Upper lobe of left lung (tissue), 6 donors: ENCODE measurements at regions not wholly inside any gene's neighbourhood (a gene's known extent, or its start where the extent isn't known, plus 50 kb on each side); places are given as distances from the start of the nearest gene placed in this dataset.

ENCODE experiments used
- ATAC-seq, 2 donors: fragments of 200-7000 bp; cut with Tn5 transposase; one replicate each; pipeline ENCODE4 v1.9.1; 2022; ENCODE audit warnings: mild to moderate bottlenecking in 2 of 2, moderate library complexity in 2 of 2; ENCODE audit not compliant: low FRiP score in 2 of 2
- DNase-seq, 2 donors: peaks; one replicate each; pipeline ENCODE4 v3.0.0-alpha.2; 2019 to 2020
- H3K27ac ChIP-seq, 4 donors: fragments of 200-600 bp; sonication (generic); one replicate each; pipeline ENCODE4 v1.5.1; 2016 to 2019
- H3K27me3 ChIP-seq, 4 donors: fragments of 200-600 bp; sonication (generic); one replicate each; pipeline ENCODE4 v1.5.1; 2017 to 2019
- H3K36me3 ChIP-seq, 4 donors: fragments of 200-600 bp; sonication (generic); one replicate each; pipeline ENCODE4 v1.5.1; 2016 to 2019
- H3K4me1 ChIP-seq, 4 donors: fragments of 200-600 bp; sonication (generic); one replicate each; pipeline ENCODE4 v1.5.1; 2018 to 2019
- H3K4me3 ChIP-seq, 4 donors: fragments of 200-600 bp; sonication (generic); one replicate each; pipeline ENCODE4 v1.5.1; 2017 to 2019; ENCODE audit warnings: mild to moderate bottlenecking in 2 of 4, moderate library complexity in 1 of 4
- H3K9me3 ChIP-seq, 4 donors: fragments of 200-600 bp; sonication (generic); one replicate each; pipeline ENCODE4 v1.5.1; 2018 to 2019
- EP300 ChIP-seq, 4 donors: sonication (generic); formaldehyde crosslinking; IDR thresholded peaks; one replicate each; pipeline ENCODE4 v1.5.1; 2017; ENCODE audit warnings: antibody characterized with exemption in 4 of 4, control low read depth in 2 of 4
- POLR2A ChIP-seq, 4 donors: fragments of 450-650 bp; IDR thresholded peaks; one replicate each; pipeline ENCODE4 v1.5.1; 2016 to 2017; ENCODE audit warnings: antibody characterized with exemption in 4 of 4, mild to moderate bottlenecking in 2 of 4
- POLR2AphosphoS5 ChIP-seq, 2 donors: sonication (generic); formaldehyde crosslinking; IDR thresholded peaks; one replicate each; pipeline ENCODE4 v1.5.1; 2017; ENCODE audit warnings: antibody characterized with exemption in 2 of 2
- WGBS, 2 donors: methylation state at CpG; one replicate each; pipeline ENCODE4 v1.1.5; 2017 to 2018; 5-methylcytosine and 5-hydroxymethylcytosine counted together
- TF ChIP-seq, protein P1 (sequence below), 6 experiments: fragments of 450-650 bp in 4 of 6; fragments of 200-600 bp in 2 of 6; sonication (generic) in 2 of 6; IDR thresholded peaks; one replicate each; pipeline ENCODE4 v1.5.1; 2016 to 2019; ENCODE audit warnings: antibody characterized with exemption in 6 of 6
- donor health status: DM: no; HTN: no; CAD: no; lungs with moderate emphysema.
- donor health status: DM: no; HTN: yes; CAD: no; lungs with severe emphysema.

DNA sequence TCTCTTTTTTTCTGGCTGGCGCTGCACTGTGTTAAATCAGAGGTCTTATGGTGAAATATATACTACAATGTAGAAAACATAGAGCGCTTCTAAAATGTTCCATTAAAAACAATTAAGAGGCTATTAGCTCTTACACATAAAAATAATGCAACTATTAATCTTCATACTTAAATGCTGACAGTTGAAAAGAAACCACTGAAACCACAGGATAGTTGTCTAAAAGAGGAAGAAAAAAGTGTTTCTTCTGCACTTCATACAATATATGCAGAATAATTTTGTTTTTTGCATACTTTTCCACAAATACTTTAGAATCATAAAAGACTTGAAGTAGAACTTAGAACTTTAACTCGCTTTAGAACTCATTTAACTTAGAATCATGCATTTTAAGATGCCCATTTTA, 170.5 kb downstream of the PYDC2 start:
- H3K9me3 ChIP-seq = no peaks in the 10 kb centered on the region
- no peak for DNase-seq
- WGBS, 2 donors = 81 to 83% methylated on average over 3 of the region's 3 CpGs
- H3K27me3 ChIP-seq = no peaks in the 10 kb centered on the region
- no peak overlapping the region for H3K27ac ChIP-seq
- peaks cover 0 to 6% (median 0%) of the 10 kb centered on the region in 4 donors for H3K4me1 ChIP-seq
- TF ChIP-seq EP300 (IDR thresholded peaks at IDR 0.05) = no peak
- no peak for TF ChIP-seq POLR2AphosphoS5 (IDR thresholded peaks at IDR 0.05)
- no peak for TF ChIP-seq POLR2A (IDR thresholded peaks at IDR 0.05)
- H3K36me3 ChIP-seq = no peaks in the 10 kb centered on the region
- H3K4me3 ChIP-seq = no peak overlapping the region
- ATAC-seq = no peak

DNA sequence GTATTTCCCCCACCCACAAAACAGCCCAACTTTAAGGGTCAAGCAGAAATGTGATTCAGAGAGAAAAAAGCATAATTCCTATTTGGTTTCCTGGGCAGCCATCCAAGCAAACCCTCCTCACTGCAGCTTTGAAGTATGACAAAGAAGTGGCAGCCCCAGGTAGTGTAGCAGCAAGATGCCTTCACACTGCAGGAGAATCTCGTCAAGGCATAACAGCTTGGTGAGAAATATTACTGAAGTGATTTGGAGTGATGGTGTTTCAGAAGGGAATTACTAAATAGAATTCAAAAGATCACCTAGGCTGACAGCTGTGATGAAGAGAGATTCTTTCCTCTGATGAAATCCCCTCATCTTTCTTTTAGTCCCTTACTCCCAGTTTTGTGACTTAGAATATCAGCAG, 173.9 kb downstream of the PYDC2 start:
- TF ChIP-seq POLR2AphosphoS5 (IDR thresholded peaks at IDR 0.05) (no peak), EP300 (IDR thresholded peaks at IDR 0.05) (no peak), POLR2A (IDR thresholded peaks at IDR 0.05) (no peak)
- TF ChIP-seq, protein P1, sequence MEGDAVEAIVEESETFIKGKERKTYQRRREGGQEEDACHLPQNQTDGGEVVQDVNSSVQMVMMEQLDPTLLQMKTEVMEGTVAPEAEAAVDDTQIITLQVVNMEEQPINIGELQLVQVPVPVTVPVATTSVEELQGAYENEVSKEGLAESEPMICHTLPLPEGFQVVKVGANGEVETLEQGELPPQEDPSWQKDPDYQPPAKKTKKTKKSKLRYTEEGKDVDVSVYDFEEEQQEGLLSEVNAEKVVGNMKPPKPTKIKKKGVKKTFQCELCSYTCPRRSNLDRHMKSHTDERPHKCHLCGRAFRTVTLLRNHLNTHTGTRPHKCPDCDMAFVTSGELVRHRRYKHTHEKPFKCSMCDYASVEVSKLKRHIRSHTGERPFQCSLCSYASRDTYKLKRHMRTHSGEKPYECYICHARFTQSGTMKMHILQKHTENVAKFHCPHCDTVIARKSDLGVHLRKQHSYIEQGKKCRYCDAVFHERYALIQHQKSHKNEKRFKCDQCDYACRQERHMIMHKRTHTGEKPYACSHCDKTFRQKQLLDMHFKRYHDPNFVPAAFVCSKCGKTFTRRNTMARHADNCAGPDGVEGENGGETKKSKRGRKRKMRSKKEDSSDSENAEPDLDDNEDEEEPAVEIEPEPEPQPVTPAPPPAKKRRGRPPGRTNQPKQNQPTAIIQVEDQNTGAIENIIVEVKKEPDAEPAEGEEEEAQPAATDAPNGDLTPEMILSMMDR (IDR thresholded peaks at IDR 0.05) = no peak
- DNase-seq = no peak
- ATAC-seq = no peak
- H3K9me3 ChIP-seq = no peaks in the 10 kb centered on the region
- no peaks in the 10 kb centered on the region for H3K27me3 ChIP-seq
- H3K4me3 ChIP-seq = no peak overlapping the region
- 52% methylated on average over 1 of the region's 1 CpG for WGBS, 2 donors
- H3K27ac ChIP-seq = no peak overlapping the region
- H3K4me1 ChIP-seq = no peaks in the 10 kb centered on the region
- no peaks in the 10 kb centered on the region for H3K36me3 ChIP-seq

DNA sequence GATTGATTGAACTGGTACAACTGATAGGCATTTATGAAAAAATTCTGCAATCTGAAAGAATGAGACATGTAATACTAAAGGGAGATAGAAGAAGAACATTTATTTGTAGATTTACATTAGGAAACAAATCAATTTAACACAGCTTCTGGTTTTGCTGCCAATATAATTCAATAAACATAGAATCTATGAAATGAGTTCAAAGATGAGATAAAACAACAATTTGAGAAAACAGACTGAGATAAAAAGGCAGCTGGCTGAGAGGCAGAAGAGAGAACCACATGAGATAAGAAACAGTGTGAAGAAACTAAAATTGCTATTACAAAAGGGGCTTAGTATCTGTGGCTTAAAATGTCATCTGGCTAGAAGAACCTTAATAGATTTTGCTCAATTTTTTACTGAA, 176.6 kb downstream of the PYDC2 start:
- Histone ChIP-seq H3K9me3 (no peaks in the 10 kb centered on the region), H3K36me3 (no peaks in the 10 kb centered on the region), H3K27me3 (no peaks in the 10 kb centered on the region), H3K4me1 (no peaks in the 10 kb centered on the region), H3K4me3 (no peak overlapping the region), H3K27ac (no peak overlapping the region)
- no peak for TF ChIP-seq POLR2A (IDR thresholded peaks at IDR 0.05)
- no peak for TF ChIP-seq POLR2AphosphoS5 (IDR thresholded peaks at IDR 0.05)
- no peak for TF ChIP-seq EP300 (IDR thresholded peaks at IDR 0.05)
- TF ChIP-seq, protein P1 (IDR thresholded peaks at IDR 0.05) = no peak
- ATAC-seq = no peak
- no peak for DNase-seq

DNA sequence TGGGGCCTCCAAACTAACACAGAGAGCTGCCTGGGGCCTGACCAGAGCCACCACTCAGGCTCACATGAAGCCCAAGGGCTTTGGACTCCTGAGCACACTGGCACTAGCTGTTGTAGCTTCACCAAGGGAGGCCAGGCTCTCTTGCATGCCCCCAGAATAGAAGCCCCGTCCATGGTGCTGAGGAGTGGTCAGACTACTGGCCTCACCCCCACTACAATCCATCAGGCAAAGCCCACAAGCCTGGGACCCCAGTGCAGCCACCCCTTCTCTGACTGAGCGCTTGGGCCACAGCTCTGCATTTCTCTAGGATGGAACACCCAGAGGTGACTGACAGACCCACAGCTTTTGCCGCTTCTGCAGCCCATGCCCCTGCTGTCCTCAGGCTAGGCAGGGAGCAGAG, 180.8 kb downstream of the PYDC2 start:
- Histone ChIP-seq H3K36me3 (no peaks in the 10 kb centered on the region), H3K4me1 (no peaks in the 10 kb centered on the region), H3K27me3 (no peaks in the 10 kb centered on the region), H3K27ac (no peak overlapping the region), H3K4me3 (no peak overlapping the region), H3K9me3 (no peaks in the 10 kb centered on the region)
- 78% methylated on average over 3 of the region's 3 CpGs; no CpG with 5 or more reads in 1 of the 2 donors for WGBS, 2 donors
- no peak for ATAC-seq
- no peak for DNase-seq
- TF ChIP-seq, protein P1 (IDR thresholded peaks at IDR 0.05) = no peak
- TF ChIP-seq POLR2AphosphoS5 (IDR thresholded peaks at IDR 0.05) = no peak
- no peak for TF ChIP-seq POLR2A (IDR thresholded peaks at IDR 0.05)
- no peak for TF ChIP-seq EP300 (IDR thresholded peaks at IDR 0.05)

DNA sequence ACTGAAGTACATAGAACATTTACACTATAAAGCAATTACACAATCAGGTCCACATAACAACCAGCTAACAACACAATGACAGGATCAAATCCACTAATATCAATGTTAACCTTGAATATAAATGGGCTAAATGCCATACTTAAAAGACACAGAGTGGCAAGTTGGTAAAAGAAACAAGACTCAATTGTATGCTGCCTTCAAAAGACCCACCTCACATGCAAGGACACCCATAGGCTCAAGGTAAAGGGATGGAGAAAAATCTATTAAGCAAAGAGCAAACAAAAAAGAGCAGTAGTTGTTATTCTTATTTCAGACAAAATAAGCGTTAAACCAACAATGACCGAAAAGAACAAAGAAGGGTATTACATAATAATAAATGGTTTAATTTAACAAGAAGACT, 183.3 kb downstream of the PYDC2 start:
- WGBS, 2 donors = 90 to 98% methylated on average over 2 of the region's 2 CpGs
- TF ChIP-seq, protein P1 (IDR thresholded peaks at IDR 0.05) = no peak
- TF ChIP-seq POLR2A (IDR thresholded peaks at IDR 0.05) (no peak), EP300 (IDR thresholded peaks at IDR 0.05) (no peak), POLR2AphosphoS5 (IDR thresholded peaks at IDR 0.05) (no peak)
- Histone ChIP-seq H3K36me3 (no peaks in the 10 kb centered on the region), H3K27me3 (no peaks in the 10 kb centered on the region), H3K4me3 (no peak overlapping the region), H3K27ac (no peak overlapping the region), H3K4me1 (no peaks in the 10 kb centered on the region), H3K9me3 (no peaks in the 10 kb centered on the region)
- DNase-seq = no peak
- no peak for ATAC-seq
